ENCODE measurements at regions not wholly inside any gene's neighbourhood (a gene's known extent, or its start where the extent isn't known, plus 50 kb on each side); places are given as distances from the start of the nearest gene placed in this dataset.

GRCh38 chr10:130662775-130663174 is 526.6 kb downstream of the GLRX3 start:
- TF ChIP-seq CTCF (conservative IDR thresholded peaks at IDR 0.05; ENCODE audit: low read length) (no peak), EZH2phosphoT487 (IDR thresholded peaks at IDR 0.05; ENCODE audit: borderline replicate concordance) (no peak)
